GM23248 (cell line): ENCODE measurements at regions not wholly inside any gene's neighbourhood (a gene's known extent, or its start where the extent isn't known, plus 50 kb on each side); places are given as distances from the start of the nearest gene placed in this dataset.

ENCODE experiments used
- EZH2 ChIP-seq: fragments of 200-600 bp; sonication (generic); IDR thresholded peaks from 2 replicates; pipeline ENCODE4 v1.6.1; 2018; ENCODE audit warnings: antibody characterized with exemption, mild to moderate bottlenecking; ENCODE audit not compliant: insufficient read depth, poor library complexity, severe bottlenecking
- EZH2phosphoT487 ChIP-seq: fragments of 200-600 bp; sonication (generic); IDR thresholded peaks from 2 replicates; pipeline ENCODE4 v1.6.1; 2018; ENCODE audit warnings: antibody characterized with exemption, moderate library complexity, mild to moderate bottlenecking, low read depth; ENCODE audit not compliant: insufficient read depth

DNA sequence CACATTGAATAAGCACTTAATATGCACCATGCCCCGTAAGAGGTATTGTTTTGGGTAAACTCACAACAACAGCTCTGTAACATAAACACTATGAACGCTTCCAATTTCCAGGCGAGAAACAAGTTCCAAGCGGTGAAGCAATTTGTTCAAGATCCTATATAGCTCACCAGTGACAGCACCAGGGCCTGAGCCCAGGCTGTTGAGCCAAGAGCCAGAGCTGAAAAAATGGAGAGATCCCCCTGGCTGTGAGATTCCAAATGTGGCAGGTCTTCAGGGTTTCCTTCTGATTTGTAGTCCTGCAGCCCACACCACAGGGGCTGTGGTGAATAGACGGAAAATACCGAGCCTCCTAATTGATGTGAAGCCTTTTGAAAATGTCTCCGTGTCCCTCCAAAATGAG, 268.0 kb upstream of the KIRREL3 start:
- no peak for TF ChIP-seq EZH2phosphoT487
- no peak for TF ChIP-seq EZH2
